GM23338 (cell line): ENCODE measurements at regions not wholly inside any gene's neighbourhood (a gene's known extent, or its start where the extent isn't known, plus 50 kb on each side); places are given as distances from the start of the nearest gene placed in this dataset.

Source experiments
- ATAC-seq: fragments of 200-7000 bp; cut with Tn5 transposase; 3 replicates; pipeline ENCODE4 v1.9.1; 2020
- DNase-seq: peaks from one replicate; pipeline ENCODE4 v3.0.0-alpha.2; 2015; ENCODE audit warnings: low spot score
- H2AFZ ChIP-seq: fragments of 200-600 bp; sonication (generic); 2 replicates; pipeline ENCODE4 v1.8.0; 2016; ENCODE audit warnings: antibody characterized with exemption, mild to moderate bottlenecking, moderate library complexity
- H3F3A ChIP-seq: fragments of 200-600 bp; sonication (generic); replicated peaks from 2 replicates; pipeline ENCODE4 v1.8.0; 2017; ENCODE audit warnings: antibody characterized with exemption, mixed run types, low read depth
- H3K27ac ChIP-seq: fragments of 200-600 bp; sonication (generic); 2 replicates; pipeline ENCODE4 v1.6.1; 2016; ENCODE audit warnings: low read depth
- H3K27me3 ChIP-seq: fragments of 200-600 bp; sonication (generic); 2 replicates; pipeline ENCODE4 v1.8.0; 2016; ENCODE audit warnings: mild to moderate bottlenecking, mixed run types, moderate library complexity; ENCODE audit not compliant: insufficient read depth
- H3K36me3 ChIP-seq: fragments of 200-600 bp; sonication (generic); 2 replicates; pipeline ENCODE4 v1.8.0; 2016; ENCODE audit warnings: mild to moderate bottlenecking; ENCODE audit not compliant: insufficient read depth
- H3K4me1 ChIP-seq: fragments of 200-600 bp; sonication (generic); 2 replicates; pipeline ENCODE4 v1.8.0; 2016; ENCODE audit warnings: mild to moderate bottlenecking, moderate library complexity; ENCODE audit not compliant: insufficient read depth
- H3K4me2 ChIP-seq: fragments of 200-600 bp; sonication (generic); 2 replicates; pipeline ENCODE4 v1.7.1; 2017; ENCODE audit warnings: mixed run types
- H3K4me3 ChIP-seq: fragments of 200-600 bp; sonication (generic); 2 replicates; pipeline ENCODE4 v1.6.1; 2016; ENCODE audit warnings: mixed run types
- H3K79me2 ChIP-seq: fragments of 200-600 bp; sonication (generic); replicated peaks from 2 replicates; pipeline ENCODE4 v1.8.0; 2017; ENCODE audit warnings: mild to moderate bottlenecking; ENCODE audit not compliant: insufficient read depth
- H3K9me2 ChIP-seq: fragments of 200-600 bp; sonication (generic); 2 replicates; pipeline ENCODE4 v1.8.0; 2017; ENCODE audit not compliant: insufficient read depth
- H4K20me1 ChIP-seq: fragments of 200-600 bp; sonication (generic); replicated peaks from 2 replicates; pipeline ENCODE4 v1.8.0; 2017; ENCODE audit warnings: mild to moderate bottlenecking; ENCODE audit not compliant: insufficient read depth
- H3K27ac Mint-ChIP-seq: 2 replicates; pipeline ENCODE4 v1.8.0; 2020; ENCODE audit warnings: inconsistent platforms, mild to moderate bottlenecking, moderate library complexity, mixed read lengths
- H3K27me3 Mint-ChIP-seq: 3 replicates; pipeline ENCODE4 v1.8.0; 2022; ENCODE audit warnings: low read depth, mild to moderate bottlenecking, moderate library complexity, mixed read lengths, inconsistent platforms; ENCODE audit not compliant: insufficient read depth, poor library complexity
- H3K36me3 Mint-ChIP-seq: 3 replicates; pipeline ENCODE4 v1.8.0; 2021; ENCODE audit warnings: low read depth, mild to moderate bottlenecking, inconsistent platforms, moderate library complexity, mixed read lengths
- H3K4me1 Mint-ChIP-seq: 3 replicates; pipeline ENCODE4 v1.8.0; 2020; ENCODE audit warnings: mild to moderate bottlenecking, inconsistent platforms, mixed read lengths
- H3K4me3 Mint-ChIP-seq: 3 replicates; pipeline ENCODE4 v1.8.0; 2021; ENCODE audit warnings: moderate library complexity, mild to moderate bottlenecking, inconsistent platforms, mixed read lengths
- H3K9me3 Mint-ChIP-seq: 3 replicates; pipeline ENCODE4 v1.8.0; 2020; ENCODE audit warnings: moderate library complexity, mild to moderate bottlenecking, inconsistent platforms, mixed read lengths
- CREB1 ChIP-seq: fragments of 250-450 bp; sonication (Bioruptor Pico); IDR thresholded peaks from 2 replicates; pipeline ENCODE4 v1.5.0; 2020; ENCODE audit warnings: low read depth, mild to moderate bottlenecking, moderate library complexity
- CTCF ChIP-seq, 2 experiments: fragments of 200-600 bp in 1 of 2; sonication (generic) in 1 of 2; conservative IDR thresholded peaks; 2 replicates each; pipeline versions ENCODE4 v1.5.1 to v1.6.1; 2016 to 2017; ENCODE audit warnings: antibody characterized with exemption in 2 of 2, low read depth in 2 of 2, mild to moderate bottlenecking in 2 of 2, moderate library complexity in 1 of 2
- EZH2 ChIP-seq: fragments of 200-600 bp; sonication (generic); IDR thresholded peaks from one replicate; pipeline ENCODE4 v1.8.0; 2017; ENCODE audit warnings: antibody characterized with exemption, mild to moderate bottlenecking, low read depth; ENCODE audit not compliant: unreplicated experiment
- EZH2phosphoT487 ChIP-seq: fragments of 200-600 bp; sonication (generic); IDR thresholded peaks from one replicate; pipeline ENCODE4 v1.8.1; 2018; ENCODE audit warnings: antibody characterized with exemption; ENCODE audit not compliant: unreplicated experiment
- JUNB ChIP-seq: IDR thresholded peaks from one replicate; pipeline ENCODE4 v1.6.1; 2016; ENCODE audit warnings: antibody characterized with exemption; ENCODE audit not compliant: unreplicated experiment
- NANOG ChIP-seq: IDR thresholded peaks from 2 replicates; pipeline ENCODE4 v1.6.1; 2016; ENCODE audit warnings: antibody characterized with exemption, borderline replicate concordance
- POLR2AphosphoS5 ChIP-seq: IDR thresholded peaks from 2 replicates; pipeline ENCODE4 v1.6.1; 2016; ENCODE audit warnings: antibody characterized with exemption, low read depth
- STAT1 ChIP-seq: IDR thresholded peaks from one replicate; pipeline ENCODE4 v1.6.1; 2016; ENCODE audit warnings: antibody characterized with exemption; ENCODE audit not compliant: unreplicated experiment
- ZNF114 ChIP-seq: fragments of 250-450 bp; sonication (Bioruptor Pico); IDR thresholded peaks from 2 replicates; pipeline ENCODE4 v1.5.0; 2020; ENCODE audit warnings: mild to moderate bottlenecking, moderate library complexity
- ZNF331 ChIP-seq: fragments of 250-450 bp; sonication (Bioruptor Pico); IDR thresholded peaks from 2 replicates; pipeline ENCODE4 v1.5.0; 2020; ENCODE audit warnings: low read depth, mild to moderate bottlenecking, moderate library complexity
- ZNF462 ChIP-seq: fragments of 250-450 bp; sonication (Bioruptor Pico); IDR thresholded peaks from 2 replicates; pipeline ENCODE4 v1.5.0; 2020; ENCODE audit warnings: mild to moderate bottlenecking, moderate library complexity
- TF ChIP-seq, protein P1 (sequence below): IDR thresholded peaks from one replicate; pipeline ENCODE4 v1.6.1; 2018; ENCODE audit warnings: antibody characterized with exemption; ENCODE audit not compliant: unreplicated experiment
- TF ChIP-seq, protein P2 (sequence below): IDR thresholded peaks from 2 replicates; pipeline ENCODE4 v1.6.1; 2016; ENCODE audit warnings: antibody characterized with exemption

DNA sequence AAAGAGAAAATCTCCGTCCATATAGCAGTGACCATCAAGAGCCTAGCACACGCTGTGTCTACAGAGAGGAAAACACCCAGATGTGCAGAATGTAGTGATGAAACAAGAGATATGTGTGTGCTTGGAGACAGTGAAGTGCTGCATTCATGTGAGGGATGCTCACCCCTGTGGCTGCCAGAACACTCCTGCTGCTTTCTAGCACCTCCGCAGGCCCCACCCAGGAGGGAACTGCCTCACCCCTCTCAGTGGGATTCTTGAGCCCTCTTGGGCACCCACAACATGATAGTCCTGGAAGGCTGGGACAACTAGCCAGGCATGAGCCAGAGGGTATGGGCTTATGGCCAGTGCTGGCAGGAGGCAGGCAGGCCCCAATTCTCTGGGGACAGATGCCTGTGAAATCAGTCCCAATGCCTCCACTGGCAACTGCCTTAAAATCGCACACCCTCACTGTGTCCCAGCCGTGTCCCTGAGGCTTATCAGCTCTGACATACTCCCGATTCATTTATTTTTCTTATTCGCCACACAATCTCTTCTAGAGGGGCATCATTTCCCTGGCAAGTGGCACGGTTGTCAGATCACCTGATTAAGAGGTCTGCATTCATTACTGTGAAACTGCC, 73.2 kb upstream of the FSTL4 start:
- no peaks in the 10 kb centered on the region for H3K36me3 ChIP-seq
- no peak overlapping the region for H3K4me3 Mint-ChIP-seq
- no peak overlapping the region for H3K4me3 ChIP-seq
- no peak overlapping the region for H3K27ac ChIP-seq
- no peak for DNase-seq
- H3K79me2 ChIP-seq = no peaks in the 10 kb centered on the region
- no peaks in the 10 kb centered on the region for H3K36me3 Mint-ChIP-seq
- H3K4me1 ChIP-seq = no peaks in the 10 kb centered on the region
- H3K9me3 Mint-ChIP-seq = no peaks in the 10 kb centered on the region; the same call in 2 of the 3 replicates
- no peaks in the 10 kb centered on the region for H3F3A ChIP-seq
- ATAC-seq = no peak
- TF ChIP-seq, protein P1, sequence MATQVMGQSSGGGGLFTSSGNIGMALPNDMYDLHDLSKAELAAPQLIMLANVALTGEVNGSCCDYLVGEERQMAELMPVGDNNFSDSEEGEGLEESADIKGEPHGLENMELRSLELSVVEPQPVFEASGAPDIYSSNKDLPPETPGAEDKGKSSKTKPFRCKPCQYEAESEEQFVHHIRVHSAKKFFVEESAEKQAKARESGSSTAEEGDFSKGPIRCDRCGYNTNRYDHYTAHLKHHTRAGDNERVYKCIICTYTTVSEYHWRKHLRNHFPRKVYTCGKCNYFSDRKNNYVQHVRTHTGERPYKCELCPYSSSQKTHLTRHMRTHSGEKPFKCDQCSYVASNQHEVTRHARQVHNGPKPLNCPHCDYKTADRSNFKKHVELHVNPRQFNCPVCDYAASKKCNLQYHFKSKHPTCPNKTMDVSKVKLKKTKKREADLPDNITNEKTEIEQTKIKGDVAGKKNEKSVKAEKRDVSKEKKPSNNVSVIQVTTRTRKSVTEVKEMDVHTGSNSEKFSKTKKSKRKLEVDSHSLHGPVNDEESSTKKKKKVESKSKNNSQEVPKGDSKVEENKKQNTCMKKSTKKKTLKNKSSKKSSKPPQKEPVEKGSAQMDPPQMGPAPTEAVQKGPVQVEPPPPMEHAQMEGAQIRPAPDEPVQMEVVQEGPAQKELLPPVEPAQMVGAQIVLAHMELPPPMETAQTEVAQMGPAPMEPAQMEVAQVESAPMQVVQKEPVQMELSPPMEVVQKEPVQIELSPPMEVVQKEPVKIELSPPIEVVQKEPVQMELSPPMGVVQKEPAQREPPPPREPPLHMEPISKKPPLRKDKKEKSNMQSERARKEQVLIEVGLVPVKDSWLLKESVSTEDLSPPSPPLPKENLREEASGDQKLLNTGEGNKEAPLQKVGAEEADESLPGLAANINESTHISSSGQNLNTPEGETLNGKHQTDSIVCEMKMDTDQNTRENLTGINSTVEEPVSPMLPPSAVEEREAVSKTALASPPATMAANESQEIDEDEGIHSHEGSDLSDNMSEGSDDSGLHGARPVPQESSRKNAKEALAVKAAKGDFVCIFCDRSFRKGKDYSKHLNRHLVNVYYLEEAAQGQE = no peak
- TF ChIP-seq, protein P2, sequence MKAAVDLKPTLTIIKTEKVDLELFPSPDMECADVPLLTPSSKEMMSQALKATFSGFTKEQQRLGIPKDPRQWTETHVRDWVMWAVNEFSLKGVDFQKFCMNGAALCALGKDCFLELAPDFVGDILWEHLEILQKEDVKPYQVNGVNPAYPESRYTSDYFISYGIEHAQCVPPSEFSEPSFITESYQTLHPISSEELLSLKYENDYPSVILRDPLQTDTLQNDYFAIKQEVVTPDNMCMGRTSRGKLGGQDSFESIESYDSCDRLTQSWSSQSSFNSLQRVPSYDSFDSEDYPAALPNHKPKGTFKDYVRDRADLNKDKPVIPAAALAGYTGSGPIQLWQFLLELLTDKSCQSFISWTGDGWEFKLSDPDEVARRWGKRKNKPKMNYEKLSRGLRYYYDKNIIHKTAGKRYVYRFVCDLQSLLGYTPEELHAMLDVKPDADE = no peak
- TF ChIP-seq EZH2 = no peak
- no peak for TF ChIP-seq POLR2AphosphoS5
- no peak for TF ChIP-seq ZNF331 (CRISPR knock-in tag)
- no peak for TF ChIP-seq EZH2phosphoT487
- no peak for TF ChIP-seq NANOG
- TF ChIP-seq CTCF (conservative IDR thresholded peaks at IDR 0.05; ENCODE audit: low read depth in 2 of 2) = no peak
- no peak for TF ChIP-seq ZNF462 (CRISPR knock-in tag)
- no peak for TF ChIP-seq JUNB
- no peak for TF ChIP-seq STAT1
- no peak for TF ChIP-seq CREB1 (CRISPR knock-in tag)
- no peak for TF ChIP-seq ZNF114
- H3K27me3 Mint-ChIP-seq = no peaks in the 10 kb centered on the region
- no peak overlapping the region for H2AFZ ChIP-seq
- H3K9me2 ChIP-seq = 0 out of 2 replicates have a peak, but pooled peaks cover 3% of the 10 kb centered on the region
- no peaks in the 10 kb centered on the region for H4K20me1 ChIP-seq
- H3K4me2 ChIP-seq = no peak overlapping the region
- no peaks in the 10 kb centered on the region for H3K4me1 Mint-ChIP-seq
- no peaks in the 10 kb centered on the region for H3K27me3 ChIP-seq
- H3K27ac Mint-ChIP-seq = no peak overlapping the region
